ENCODE measurements at regions not wholly inside any gene's neighbourhood (a gene's known extent, or its start where the extent isn't known, plus 50 kb on each side); places are given as distances from the start of the nearest gene placed in this dataset.
"Not testable (repeated sequence)": the region's sequence is repeated elsewhere in the genome, so short reads cannot be mapped to it uniquely, and the experiment has no call there.

DNA sequence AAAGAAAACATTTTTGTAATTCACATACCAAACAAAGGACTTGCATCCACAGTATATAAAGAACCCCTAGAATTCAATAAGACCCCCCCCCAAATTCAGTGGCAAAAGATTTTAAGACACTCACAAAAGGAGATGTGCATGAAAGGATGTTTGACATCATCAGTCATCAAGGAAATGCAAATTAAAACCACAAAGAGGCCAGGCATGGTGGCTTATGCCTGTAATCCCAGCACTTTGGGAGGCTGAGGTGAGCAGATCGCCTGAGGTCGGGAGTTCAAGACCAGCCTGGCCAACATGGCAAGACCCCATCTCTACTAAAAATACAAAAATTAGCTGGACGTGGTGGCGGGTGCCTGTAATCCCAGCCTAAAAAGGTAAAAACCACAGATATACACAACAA is 61.3 kb downstream of the AIPL1 start:
- H3K36me3 ChIP-seq; intact Hi-C loops (cut with DNase I); H3K4me1 ChIP-seq; H3K9me3 ChIP-seq; H3K27ac ChIP-seq; H3K4me3 ChIP-seq; ATAC-seq; H3K27me3 ChIP-seq; FAIRE-seq; DNase-seq: not testable (repeated sequence)
- 66 to 77% methylated on average over 4 of the region's 4 CpGs for WGBS, 2 donors

- no peaks in the 10 kb centered on the region for H3K36me3 ChIP-seq
- peaks cover 0 to 4% (median 0%) of the 10 kb centered on the region in 4 donors for H3K27me3 ChIP-seq
- DNase-seq (no peak), ATAC-seq (peak in 2 of 4 donors; percentile 64 to 72), FAIRE-seq (no peak)
- H3K4me3 ChIP-seq: no peak overlapping the region
- no peak overlapping the region for H3K27ac ChIP-seq
- TF ChIP-seq, protein P1, sequence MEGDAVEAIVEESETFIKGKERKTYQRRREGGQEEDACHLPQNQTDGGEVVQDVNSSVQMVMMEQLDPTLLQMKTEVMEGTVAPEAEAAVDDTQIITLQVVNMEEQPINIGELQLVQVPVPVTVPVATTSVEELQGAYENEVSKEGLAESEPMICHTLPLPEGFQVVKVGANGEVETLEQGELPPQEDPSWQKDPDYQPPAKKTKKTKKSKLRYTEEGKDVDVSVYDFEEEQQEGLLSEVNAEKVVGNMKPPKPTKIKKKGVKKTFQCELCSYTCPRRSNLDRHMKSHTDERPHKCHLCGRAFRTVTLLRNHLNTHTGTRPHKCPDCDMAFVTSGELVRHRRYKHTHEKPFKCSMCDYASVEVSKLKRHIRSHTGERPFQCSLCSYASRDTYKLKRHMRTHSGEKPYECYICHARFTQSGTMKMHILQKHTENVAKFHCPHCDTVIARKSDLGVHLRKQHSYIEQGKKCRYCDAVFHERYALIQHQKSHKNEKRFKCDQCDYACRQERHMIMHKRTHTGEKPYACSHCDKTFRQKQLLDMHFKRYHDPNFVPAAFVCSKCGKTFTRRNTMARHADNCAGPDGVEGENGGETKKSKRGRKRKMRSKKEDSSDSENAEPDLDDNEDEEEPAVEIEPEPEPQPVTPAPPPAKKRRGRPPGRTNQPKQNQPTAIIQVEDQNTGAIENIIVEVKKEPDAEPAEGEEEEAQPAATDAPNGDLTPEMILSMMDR (IDR thresholded peaks at IDR 0.05): no peak
- H3K4me1 ChIP-seq: no peaks in the 10 kb centered on the region
- H3K9me3 ChIP-seq: no peaks in the 10 kb centered on the region
- intact Hi-C loops (cut with DNase I): no loop called here
- 38 to 58% methylated on average over 2 of the region's 2 CpGs for WGBS, 2 donors
These were observed 68.7 kb downstream of the AIPL1 start for GRCh38 chr17:6366221-6366666.

GRCh38 chr17:6365200-6365943 is 69.5 kb downstream of the AIPL1 start:
- Histone ChIP-seq H3K36me3 (no peaks in the 10 kb centered on the region), H3K27ac (no peak overlapping the region), H3K9me3 (no peaks in the 10 kb centered on the region), H3K4me3 (no peak overlapping the region), H3K4me1 (no peaks in the 10 kb centered on the region), H3K27me3 (peaks cover 0 to 6% (median under 1%) of the 10 kb centered on the region in 4 donors)
- TF ChIP-seq, protein P1 (IDR thresholded peaks at IDR 0.05): no peak
- FAIRE-seq: no peak
- ATAC-seq: peak in 2 of 4 donors; percentile 68 to 78
- intact Hi-C loops (cut with DNase I): no loop called here
- 11 to 12% methylated on average over 13 of the region's 13 CpGs for WGBS, 2 donors
- DNase-seq: no peak

DNA sequence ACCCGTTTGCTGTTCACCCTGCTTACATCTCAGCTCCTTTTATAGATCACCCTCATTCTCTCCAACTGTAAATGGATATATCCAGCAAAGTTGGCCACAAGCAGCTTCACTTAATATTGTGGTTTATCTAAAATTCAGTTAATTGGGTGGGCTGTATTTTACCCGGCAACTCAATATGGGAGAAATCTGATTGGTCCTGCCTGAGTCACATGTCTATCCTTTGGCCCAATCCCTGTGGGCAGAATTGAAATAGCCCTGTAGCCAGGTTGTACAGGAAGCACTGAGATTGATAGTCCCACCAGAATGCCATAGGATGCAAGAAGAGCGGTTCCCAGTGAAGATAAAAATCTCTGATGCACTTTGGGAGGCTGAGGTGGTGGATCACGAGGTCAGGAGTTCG is 73.2 kb downstream of the AIPL1 start:
- DNase-seq: no peak
- intact Hi-C loops (cut with DNase I): no loop called here
- ATAC-seq: no peak
- H3K27ac ChIP-seq: no peak overlapping the region
- no peak for FAIRE-seq
- H3K27me3 ChIP-seq: peaks cover 0 to 6% (median 2%) of the 10 kb centered on the region in 4 donors
- no peak overlapping the region for H3K4me3 ChIP-seq
- no peaks in the 10 kb centered on the region for H3K36me3 ChIP-seq
- WGBS, 2 donors: 67 to 74% methylated on average over 5 of the region's 5 CpGs
- H3K9me3 ChIP-seq: no peaks in the 10 kb centered on the region
- H3K4me1 ChIP-seq: no peaks in the 10 kb centered on the region
- TF ChIP-seq, protein P1 (IDR thresholded peaks at IDR 0.05): no peak

DNA sequence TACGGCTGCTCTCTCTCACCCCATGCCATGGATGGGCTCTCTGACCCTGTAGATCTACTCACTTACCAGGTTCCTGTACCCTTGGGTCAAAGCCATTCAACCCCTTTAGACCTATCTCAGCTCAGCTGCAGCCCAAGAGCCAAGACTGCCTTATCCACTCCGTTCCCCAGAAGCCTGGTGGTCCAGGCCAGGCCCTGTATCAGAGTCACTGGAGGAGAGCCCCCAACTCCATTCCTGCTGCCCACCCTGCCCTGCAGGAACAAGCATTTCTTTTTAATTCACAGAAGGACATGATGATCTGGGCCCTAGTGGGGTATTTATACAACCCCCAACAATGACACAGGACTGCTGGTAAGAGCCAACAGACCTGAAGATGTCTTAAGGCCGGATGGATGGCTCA is 76.8 kb downstream of the AIPL1 start:
- ATAC-seq: no peak
- H3K36me3 ChIP-seq: no peaks in the 10 kb centered on the region
- 67 to 75% methylated on average over 3 of the region's 3 CpGs for WGBS, 2 donors

More for the DNA sequence above, 76.8 kb downstream of the AIPL1 start:
- H3K4me1 ChIP-seq: no peaks in the 10 kb centered on the region
- H3K9me3 ChIP-seq: no peaks in the 10 kb centered on the region
- TF ChIP-seq, protein P1 (IDR thresholded peaks at IDR 0.05): no peak
- peaks cover 0 to 4% (median 1%) of the 10 kb centered on the region in 4 donors for H3K27me3 ChIP-seq
- no peak overlapping the region for H3K27ac ChIP-seq
- FAIRE-seq (no peak), DNase-seq (no peak)
- no peak overlapping the region for H3K4me3 ChIP-seq
- intact Hi-C loops (cut with DNase I): no loop called here

All from pancreas (tissue), 10 donors.